GM21529 (cell line): ENCODE measurements at regions not wholly inside any gene's neighbourhood (a gene's known extent, or its start where the extent isn't known, plus 50 kb on each side); places are given as distances from the start of the nearest gene placed in this dataset.

ENCODE experiments used
- ATAC-seq: cut with Tn5 transposase; IDR thresholded peaks from one replicate; pipeline ENCODE4 v1.9.1; 2021; ENCODE audit not compliant: unreplicated experiment

GRCh38 chr4:124333466-124333865, 379.1 kb downstream of the ANKRD50 start:
- no peak for ATAC-seq

DNA sequence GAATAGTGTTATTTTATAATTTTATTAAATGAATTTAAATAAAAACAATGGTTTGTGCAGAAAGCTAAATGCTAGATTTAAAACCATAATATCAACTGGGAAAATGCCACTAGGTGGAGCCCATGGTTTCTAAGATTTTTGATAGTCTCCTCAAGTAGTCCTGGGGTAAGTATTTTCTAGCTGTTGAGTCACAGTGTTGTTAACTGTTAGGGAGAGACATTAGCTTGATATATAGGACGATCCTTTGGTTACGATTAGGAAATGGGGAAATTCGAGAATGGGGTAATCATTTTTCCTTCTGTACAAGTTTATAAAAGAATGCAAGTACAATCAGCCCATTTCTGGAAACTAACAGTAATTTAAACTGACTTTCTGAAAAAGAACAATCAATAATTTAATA, 378.4 kb downstream of the ANKRD50 start:
- ATAC-seq = no peak

GRCh38 chr4:124337874-124338273, 374.7 kb downstream of the ANKRD50 start:
- no peak for ATAC-seq

DNA sequence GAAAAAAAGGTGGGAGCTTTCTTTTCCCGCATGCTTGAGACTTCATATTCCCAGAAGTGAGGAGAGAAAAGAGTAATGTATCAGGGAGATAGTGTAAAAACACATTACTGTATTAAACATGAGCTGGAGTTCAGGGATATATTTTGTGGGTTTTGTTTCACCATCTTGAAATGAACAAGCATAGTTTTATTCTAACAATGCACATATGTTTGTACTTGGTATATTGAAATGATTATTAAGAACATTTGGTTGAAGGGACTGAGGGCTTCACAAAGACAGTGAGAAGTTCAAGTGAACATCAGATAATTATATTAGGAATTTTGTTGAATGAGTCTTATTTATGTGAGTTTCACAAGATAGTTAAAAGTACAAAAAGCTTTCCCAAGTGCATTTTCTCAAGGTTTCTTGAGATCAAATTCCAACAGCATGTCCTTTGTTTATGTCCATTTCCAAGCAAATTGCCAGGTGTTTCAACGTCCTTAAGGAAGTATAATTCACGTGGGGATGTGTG, 368.8 kb downstream of the ANKRD50 start:
- no peak for ATAC-seq

- ATAC-seq = no peak
These were observed 339.6 kb downstream of the ANKRD50 start for GRCh38 chr4:124372916-124373315.

DNA sequence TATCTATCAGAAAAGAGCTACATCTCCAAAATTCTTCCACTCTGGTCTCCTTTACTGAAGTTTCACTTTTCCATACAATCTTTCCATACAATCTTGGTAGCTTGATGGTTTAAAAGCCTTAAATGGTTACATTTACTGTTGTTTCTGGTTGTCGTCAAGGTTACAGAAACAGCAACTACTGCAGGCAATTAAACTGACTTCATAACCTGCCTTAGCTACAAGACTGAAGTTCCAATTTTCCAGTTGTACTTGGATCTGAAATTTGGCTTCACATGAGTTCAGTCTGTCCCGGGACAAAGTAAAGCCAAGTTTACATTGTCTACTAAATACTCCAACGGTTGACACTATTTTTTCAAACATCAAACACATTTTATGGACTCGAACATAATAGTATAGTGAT, 326.4 kb downstream of the ANKRD50 start:
- ATAC-seq = no peak

DNA sequence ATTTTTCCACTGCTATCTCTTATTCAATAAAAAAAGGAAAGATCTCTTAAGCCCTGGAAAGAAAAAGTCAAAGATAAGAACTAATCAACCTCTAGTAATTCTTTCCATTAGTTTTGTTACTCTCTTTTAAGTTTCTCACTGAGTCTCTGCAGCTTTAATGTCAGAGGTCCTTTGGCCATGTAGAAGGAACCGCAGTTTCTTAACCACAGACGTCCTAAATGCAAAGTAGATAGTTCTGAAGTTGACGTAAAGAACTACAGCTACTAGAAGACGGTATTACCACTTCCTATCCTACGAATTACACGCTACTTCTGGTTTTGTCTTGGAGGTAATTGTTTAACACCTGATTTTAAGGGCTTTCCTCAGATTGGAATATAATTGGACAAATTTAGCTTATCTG, 325.9 kb downstream of the ANKRD50 start:
- ATAC-seq = no peak

DNA sequence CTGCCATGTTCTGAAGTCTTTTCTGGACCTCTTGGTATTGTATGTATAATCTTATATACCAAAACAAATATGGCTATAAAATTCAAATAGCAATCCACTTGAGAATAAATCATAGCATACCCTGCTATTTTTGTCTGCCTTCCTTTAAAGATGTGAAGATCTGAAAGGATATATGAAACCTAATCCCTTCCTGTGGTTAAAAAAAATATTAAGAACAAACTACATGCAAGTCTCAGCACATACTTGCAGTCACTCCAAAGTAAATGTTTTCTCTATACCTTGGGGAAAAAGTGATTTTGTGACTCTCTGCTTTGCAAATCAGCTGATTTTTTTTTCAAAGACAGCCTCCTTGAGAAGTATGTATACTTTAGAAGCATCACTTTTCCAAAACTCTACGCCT, 322.9 kb downstream of the ANKRD50 start:
- ATAC-seq = no peak

GRCh38 chr4:124390861-124391260, 321.7 kb downstream of the ANKRD50 start:
- no peak for ATAC-seq

- no peak for ATAC-seq
These were observed 316.2 kb downstream of the ANKRD50 start for GRCh38 chr4:124396333-124396732.

DNA sequence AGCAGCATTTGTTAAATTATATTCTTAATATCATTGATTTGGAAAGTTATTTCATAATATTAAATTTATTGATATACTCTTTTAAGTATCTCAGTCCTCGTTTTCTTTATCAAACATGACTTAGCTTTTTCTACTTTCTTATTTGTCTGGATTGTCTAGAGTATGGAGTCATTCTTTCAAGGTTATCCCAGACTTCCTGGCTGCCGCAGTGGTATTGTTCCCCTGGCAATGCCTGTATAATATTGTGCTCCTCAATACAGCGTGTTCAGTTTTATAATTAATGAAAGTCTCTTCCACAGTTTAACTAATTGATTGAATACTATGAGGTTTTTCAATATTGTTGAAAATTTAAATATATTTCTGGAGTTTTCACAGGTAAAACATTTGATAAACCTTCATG, 310.9 kb downstream of the ANKRD50 start:
- no peak for ATAC-seq

- no peak for ATAC-seq
These were observed 303.5 kb downstream of the ANKRD50 start for GRCh38 chr4:124409044-124409443.

- ATAC-seq = no peak
These were observed 298.1 kb downstream of the ANKRD50 start for GRCh38 chr4:124414276-124415040.

- no peak for ATAC-seq
These were observed 297.4 kb downstream of the ANKRD50 start for GRCh38 chr4:124415146-124415545.

DNA sequence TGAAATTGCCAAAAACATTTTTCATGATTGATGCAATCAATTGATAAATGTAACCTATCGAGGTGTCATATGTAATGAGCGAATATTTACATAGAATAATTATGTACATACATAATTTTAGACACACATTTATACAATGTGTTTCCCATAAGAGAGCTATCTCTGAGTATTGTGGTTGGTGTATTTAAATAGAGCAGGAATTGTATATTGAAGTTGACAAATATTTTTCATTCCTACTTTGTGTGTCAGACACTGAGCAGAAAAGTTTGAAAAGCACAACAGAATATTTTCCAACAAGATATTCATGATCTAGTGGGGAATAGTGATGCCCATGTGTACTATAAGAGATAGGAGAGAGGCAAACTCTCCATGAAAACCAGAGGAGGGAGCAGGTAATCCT, 295.2 kb downstream of the ANKRD50 start:
- ATAC-seq = no peak

DNA sequence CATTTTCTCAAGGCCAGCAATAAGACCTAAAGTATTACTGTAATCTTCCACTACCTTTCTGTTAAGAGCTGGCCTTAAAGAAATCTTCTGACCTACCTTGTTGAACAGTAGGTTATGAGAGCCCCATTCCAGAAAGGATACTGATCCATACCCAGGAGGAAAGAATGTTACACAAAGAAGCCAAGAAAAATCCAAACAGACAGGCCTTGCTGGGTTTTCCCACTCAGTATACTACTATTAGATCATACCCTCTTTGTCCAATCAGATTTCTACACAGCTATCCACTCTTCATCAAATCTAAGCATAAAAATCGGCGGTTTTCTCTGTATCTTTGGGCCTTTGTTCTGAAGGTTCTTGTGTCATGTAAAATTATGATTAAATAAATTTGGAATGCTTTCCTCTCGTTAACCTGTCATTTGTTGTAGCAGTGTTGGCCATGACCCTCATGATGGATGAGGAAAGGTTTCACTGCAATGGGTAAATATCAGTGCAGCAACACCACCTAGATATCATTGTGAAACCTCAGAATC, 292.3 kb downstream of the ANKRD50 start:
- ATAC-seq = no peak

GRCh38 chr4:124423160-124423559, 289.4 kb downstream of the ANKRD50 start:
- no peak for ATAC-seq

DNA sequence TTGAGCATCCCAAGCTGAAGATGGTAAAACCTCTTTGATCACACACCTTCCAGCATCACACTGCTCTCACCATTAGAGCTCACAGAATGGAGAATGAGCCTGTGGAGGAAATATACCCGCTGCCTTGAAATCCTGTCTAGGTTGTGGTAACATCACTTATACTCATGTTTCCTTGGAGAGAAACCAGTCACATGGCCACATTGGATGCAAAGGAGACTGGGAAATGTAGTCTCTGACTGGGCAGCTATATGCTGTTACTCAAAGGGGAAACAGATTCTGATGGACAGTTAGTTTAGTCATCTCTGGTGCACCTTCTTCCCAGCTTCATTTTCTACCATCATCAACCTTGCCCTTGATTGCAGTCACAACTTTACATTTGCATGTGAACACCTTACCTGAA, 286.3 kb downstream of the ANKRD50 start:
- ATAC-seq = no peak

DNA sequence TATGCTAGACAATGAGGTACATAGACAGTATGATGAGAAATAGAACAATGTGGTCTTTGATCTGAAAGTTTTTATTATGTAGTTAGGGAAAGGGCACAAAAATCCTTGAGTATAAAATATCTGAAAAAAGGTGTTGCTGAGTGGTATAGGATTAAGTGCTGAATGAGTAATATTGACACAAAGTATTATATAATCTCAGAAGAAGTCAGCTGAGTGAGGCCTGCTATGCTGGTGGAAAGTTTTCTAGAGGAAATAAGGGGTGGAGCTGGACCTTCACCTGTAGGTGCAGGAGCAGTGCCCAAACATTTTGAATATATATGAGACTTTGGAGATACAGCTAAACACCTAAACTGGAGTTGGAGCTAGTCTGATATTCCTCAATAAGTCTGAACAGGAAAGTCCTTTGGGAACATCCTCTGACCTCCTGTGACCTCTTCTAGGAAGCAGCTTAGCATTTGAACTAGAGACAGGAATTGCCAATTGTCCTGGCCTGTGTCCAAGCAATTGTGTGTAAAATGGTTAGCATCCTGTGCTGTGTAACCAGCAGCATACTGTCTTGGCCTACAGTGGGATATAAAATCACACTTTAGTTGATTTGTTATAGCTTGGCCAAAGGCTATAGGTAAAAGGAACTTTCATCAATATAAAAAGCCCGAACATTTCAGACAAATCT, 285.3 kb downstream of the ANKRD50 start:
- no peak for ATAC-seq

GRCh38 chr4:124428648-124429047, 283.9 kb downstream of the ANKRD50 start:
- no peak for ATAC-seq

DNA sequence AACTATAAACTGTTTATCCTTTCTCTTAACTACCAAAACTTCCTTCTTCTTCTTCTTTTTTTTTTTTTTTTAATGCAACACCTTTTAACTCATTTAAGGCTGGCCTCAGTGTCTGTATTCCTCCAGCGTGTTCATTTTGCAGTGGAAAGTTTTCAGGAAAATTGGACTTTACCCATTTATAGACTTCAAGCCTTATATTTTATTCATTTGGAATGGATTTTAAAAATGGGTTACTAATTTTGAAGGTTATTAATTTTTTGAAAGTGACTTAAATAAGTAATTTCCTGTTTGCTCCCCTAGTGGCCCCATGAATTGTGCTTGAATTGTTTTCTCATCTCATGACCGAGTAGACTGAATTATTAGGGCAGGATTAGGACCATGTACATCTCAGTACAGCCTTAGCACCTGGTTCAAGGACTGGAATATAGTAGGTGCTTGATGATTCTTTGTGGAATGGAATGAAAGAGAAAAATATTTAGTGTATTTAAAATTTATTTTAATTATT, 282.7 kb downstream of the ANKRD50 start:
- ATAC-seq = no peak

DNA sequence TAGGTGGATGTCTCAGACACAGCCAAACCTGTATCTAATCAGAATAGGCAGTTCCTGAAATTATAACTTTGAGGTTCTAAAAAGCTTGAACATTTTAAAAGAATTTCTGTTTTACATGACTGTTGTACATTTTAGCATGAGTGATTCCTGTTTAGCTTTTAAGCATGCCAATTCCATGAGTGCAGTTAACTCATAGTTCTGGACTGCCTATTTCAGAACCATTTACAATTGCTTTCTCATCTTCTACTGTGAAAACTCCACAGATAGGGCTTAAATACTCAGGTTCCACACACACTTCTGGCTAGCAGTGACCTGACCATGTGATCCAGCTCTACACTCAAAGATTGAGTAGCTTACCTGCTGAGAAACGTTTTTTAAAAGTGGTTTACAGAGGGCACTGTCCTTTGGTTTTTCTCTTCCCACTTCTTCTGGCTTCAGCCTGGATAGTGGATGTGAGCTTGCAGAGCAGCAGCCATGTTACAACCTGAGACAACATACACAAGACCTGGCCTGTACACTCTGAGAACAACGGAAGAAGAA, 280.8 kb downstream of the ANKRD50 start:
- no peak for ATAC-seq
